HG03045 (cell line): ENCODE measurements at regions not wholly inside any gene's neighbourhood (a gene's known extent, or its start where the extent isn't known, plus 50 kb on each side); places are given as distances from the start of the nearest gene placed in this dataset.

Source experiments
- ATAC-seq: cut with Tn5 transposase; IDR thresholded peaks from one replicate; pipeline ENCODE4 v1.9.1; 2021; ENCODE audit warnings: mild to moderate bottlenecking, moderate library complexity; ENCODE audit not compliant: unreplicated experiment

DNA sequence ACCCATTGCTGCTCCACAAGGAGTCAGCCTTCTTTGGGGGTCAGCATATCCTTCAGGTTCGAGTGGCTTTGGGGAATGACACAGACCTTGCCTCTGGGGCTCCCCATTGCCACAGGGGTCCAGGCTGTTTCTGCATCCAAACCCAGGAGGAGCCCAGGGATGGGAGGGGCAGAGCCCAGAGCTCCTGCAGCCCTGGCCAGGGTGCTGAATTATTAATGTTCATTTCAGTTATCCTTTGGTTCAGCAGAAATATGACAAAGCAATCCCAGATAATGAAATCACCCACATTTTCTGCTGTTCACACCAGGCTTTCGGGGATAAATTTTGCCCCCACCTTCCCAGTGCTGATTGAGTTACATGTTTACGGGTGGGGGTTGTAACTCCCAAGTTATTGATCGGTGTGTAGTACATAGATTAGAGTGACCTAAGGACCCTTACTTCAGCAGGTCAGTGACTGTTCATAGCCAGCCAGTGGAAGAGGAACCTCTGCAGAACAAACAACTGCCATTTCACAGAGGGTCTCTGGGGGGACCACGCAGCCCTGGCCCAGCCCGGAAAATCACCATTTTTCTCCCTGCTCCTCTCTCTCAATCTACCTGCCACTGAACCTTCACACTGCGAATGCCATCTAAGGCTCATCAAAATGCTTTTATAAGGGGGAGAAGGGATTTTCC lies 240.3 kb upstream of the N4BP1 start:
- no peak for ATAC-seq

DNA sequence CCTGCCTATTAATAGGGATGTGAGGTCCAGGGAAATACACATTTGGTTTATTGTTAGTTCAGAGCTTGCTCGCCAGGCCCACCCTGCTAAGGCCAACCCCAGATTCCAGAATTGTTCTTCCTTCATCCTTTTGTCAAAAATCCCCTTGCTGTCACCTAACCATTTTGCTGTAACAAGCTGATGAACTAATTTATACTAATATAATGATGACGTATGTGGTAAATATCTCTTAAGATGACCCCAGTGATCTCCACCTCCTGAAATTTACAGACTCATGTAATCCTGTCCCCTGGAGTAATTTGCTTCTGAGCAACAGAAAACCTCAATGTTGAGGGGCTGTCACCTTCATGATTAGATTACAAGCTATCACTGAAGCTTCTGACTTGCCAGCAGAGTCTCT lies 236.3 kb upstream of the N4BP1 start:
- ATAC-seq: no peak

DNA sequence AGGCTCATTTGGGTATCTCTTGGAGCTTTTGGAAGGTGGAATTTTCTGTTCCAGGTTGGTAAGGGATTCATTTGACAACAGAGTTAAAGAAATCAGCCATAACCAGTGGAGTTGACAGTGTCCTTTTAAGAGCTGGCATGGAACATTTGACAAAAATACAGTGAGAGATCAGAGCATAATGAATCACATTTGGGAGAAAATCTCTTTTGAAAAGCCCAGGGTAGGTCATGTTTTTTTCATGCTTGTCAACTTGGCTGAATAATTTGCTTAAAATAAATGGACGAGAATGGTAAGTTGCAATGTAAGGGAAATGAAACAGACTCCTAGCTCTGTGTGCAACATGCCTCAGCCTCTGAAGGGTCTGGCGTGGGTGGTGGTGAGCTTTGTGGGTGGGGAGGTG lies 235.3 kb upstream of the N4BP1 start:
- ATAC-seq: no peak

DNA sequence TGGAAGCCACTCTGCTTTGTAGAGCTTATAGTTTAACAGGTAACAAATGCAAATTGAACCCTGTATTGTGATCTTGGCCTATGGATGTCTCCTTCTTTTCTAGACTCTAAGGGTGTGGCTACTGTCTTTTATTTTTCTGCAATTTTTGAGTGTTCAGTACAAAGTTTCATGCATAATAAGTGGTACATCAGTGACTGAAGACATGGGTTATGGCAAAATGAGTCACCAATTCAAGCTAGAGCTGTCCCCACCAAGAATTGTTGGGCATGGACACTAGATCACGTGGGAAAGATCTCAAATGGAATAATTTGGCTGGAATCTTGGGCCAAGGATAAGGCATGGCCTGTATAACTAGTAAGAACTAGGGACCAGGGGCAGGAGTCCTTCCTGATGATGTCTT lies 228.4 kb upstream of the N4BP1 start:
- no peak for ATAC-seq

DNA sequence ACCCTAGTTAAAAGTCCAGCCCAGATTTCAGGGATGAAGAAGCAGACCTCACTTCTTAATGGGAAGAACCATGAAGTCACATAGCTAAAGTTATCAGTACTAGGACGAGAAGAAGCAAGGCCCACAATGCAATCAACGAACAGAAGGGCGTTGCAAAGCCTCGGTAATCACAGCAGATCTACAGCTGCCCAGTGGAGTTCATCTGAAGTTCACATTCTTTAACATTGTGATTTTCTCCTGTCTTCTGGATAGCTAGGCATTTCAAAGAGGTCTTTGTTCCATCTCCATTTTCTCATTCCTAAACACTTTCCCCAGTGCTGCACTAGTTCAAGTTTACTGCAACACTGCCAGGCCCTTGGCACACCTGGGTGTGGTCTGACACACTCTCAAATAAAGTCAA lies 226.7 kb upstream of the N4BP1 start:
- no peak for ATAC-seq

DNA sequence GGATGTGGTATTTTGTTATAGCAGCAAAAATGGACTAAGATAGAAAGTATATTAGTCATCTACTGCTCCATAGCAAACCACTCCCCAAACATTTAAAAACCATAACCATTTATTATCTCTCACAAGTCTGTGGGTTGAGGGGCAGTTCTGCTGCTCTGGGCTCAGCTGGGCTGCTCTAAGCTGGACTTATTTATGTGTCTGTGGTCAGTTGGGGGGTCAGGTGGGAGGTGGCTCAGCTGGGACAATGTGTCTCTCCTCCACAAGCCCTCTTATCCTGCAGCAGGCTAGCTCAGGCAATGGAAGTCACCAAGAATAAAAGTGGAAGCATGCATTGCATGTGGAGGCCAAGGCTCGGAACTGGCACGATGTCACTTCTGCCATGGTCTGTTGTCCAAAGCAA lies 226.1 kb upstream of the N4BP1 start:
- ATAC-seq: no peak

DNA sequence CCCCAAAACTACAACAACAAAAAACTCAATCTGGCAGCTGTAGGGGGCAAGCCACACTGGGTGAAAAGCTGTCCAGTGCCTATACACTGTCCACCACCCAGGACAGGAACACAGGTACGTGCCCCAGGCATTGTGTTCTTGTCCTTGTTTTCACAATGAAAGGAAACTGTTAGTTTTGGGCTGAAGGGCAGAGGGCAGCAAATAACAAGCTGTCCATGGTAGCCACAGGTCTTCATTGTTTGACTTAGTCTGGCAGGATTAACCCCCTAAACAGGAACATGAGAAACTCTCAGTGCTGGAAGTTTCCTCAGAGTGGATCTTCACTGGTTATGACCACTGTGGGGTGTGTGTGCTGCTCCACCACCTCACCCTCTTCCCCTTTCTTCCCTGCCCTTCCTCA lies 224.6 kb upstream of the N4BP1 start:
- ATAC-seq: no peak

DNA sequence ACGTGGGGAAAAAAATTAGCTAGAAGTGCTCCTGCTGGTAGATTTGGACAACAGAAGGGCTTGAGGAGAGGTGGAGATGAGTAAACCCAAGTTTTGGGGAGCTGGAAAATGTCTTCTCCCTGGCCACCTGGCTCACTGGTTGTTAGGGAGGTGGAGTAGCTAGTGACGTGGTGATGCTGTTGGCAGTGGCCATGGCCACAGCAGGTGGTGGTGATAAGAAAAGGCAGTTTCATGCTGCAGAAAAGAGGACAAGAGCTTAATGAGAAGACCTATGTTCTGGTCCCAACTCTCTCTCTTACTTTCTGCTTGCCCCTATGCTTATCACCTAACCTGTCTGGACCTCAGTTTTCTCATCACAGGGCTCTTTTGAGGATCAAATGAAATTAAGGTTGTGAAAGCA lies 223.5 kb upstream of the N4BP1 start:
- no peak for ATAC-seq

DNA sequence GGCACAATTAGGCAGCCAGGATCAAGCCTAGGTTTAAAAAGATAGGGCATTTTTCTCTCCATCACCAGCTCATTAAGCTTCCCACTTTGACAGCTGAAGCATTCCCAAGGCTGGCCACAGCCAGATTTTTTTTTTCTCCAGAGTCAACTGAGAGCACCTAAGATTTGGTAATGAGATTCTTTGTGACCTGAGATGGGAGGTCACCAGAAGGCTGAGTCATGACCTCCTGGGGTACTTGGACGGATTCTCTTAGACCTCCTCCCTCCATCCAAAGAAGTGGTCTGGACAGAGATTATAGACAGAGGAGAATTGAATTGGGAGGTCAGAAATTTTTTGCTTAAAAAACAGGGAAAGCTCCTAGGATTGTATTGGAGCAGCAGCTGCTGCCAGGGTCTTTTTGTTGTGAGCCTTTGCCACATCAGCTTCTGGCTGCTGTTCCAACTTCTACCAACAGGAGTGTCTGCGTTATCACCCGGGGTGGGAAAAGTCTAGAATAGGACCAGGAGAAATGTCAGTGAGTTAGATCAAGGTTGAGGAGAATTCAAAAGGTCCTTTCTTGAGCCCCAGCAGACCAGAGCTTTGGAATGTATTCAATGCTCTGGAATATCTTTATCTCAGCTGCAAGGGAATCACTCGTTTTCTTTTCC lies 221.2 kb upstream of the N4BP1 start:
- ATAC-seq: no peak

DNA sequence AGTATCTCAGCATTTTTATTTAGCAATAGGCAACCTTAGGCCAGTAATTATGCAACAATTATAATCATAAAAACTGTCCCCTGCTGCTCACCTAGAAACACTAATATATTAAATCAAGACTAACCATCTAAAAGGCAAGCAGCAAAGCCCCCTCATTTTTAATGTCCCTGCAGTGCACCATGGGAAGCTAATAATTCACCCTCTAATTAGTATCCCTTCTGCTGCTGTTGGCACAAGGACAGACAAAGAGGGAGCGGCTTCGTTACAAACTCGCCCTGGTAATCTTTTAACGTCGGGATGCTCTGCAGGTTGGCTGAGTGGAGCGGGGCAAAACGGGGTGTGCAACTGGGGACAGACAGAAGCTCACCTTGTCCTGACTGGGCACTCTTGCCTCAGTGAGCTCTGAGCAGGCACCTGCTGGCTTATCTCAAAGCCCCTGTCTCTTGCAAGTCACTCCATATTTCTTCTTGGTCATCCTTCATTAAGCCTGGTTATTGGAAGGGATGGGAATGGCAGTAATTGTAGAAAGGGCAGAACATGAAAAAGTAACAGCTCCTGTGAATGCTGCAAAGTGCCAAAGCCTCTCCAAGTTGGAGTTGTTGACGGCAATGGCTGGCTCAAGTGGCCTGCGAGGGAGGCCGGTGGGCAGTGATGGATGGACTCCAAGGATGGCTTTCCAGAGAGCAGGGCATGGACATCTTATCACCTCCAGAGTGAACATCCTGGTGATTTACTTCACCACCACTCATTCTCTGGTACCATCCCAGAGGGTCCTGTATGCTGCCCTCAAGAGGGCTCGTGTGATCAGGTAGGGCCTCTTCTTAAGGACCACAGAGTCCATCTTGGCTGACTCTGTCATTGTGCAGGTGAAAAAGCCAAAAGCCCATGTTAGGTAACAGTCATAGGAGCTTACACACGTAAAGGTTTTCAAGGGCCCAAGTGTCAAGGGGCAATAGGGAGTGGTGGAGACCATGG lies 219.6 kb upstream of the N4BP1 start:
- ATAC-seq: no peak

DNA sequence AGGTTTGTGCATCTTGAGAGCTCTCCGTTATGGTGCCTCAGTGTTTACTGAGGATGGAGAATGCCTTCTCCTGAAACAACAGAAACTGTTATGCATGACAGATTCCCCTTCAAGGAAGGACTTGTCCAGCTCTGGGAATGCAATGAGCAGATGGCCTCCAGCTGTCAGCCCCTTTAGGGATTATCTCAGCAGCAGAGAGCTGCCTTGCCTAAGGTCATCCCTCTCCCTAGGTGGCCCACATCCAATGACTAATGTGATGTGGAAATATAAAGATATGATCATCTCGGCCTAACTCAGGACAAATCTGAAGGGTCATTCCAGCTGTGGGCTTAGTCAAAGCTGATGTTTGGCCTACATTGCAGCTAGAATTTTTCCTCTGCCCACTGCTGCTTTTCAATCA lies 214.3 kb upstream of the N4BP1 start:
- ATAC-seq: no peak

DNA sequence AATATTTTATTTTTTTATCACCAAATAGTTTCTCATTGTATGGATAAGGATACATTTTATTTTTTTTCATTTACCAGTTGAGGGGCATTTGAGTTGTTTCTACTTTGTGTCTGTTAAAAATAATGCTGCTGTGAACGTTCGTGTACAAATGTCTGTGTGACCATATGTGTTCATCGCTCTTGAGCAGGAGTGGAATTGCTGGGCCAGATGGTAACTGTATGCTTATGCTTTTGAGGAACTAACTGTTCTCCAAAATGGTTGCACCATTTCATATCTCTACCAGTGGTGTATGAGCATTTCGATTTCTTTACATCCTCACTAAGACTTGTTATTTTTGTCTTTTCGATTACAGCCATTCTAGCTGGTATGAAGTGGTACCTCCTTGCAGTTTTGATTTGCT lies 212.5 kb upstream of the N4BP1 start:
- ATAC-seq: no peak

DNA sequence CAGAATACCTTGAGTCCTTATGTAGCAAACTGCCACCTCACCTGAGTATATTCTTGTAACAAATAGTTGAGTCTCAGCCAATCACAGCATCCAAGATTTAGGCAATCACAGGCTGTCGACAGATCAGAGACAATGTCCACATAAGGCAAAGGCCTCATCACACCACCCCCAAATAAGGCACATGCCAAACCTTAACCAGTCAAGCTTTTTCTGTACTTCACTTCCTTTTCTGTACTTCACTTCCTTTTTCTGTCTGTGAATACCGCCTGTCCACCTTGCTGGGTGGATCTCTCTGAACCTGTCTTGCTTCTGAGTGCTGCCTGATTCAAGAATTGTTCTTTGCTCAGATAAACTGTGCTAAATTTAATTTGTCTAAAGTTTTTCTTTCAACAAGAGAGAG lies 210.4 kb upstream of the N4BP1 start:
- ATAC-seq: no peak

DNA sequence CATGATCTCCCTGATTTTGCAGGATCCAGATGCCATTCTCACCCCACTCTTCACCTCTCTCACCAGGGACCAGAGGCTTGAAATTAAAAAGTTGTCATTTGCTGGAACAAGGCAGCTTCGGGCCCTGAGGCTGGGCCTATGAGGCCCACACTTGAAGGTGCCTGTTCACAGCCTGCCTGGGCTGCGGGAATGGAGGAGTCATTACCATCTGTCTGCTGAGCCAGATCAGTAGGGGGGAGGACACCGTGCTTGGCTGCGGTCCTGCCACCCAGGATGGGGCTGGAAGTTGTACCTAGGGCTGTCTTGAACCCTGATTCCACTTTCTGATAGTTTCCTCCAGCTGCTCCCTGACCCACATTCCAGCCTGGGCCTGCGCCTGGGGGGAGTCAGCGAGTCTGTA lies 208.3 kb upstream of the N4BP1 start:
- ATAC-seq: no peak

DNA sequence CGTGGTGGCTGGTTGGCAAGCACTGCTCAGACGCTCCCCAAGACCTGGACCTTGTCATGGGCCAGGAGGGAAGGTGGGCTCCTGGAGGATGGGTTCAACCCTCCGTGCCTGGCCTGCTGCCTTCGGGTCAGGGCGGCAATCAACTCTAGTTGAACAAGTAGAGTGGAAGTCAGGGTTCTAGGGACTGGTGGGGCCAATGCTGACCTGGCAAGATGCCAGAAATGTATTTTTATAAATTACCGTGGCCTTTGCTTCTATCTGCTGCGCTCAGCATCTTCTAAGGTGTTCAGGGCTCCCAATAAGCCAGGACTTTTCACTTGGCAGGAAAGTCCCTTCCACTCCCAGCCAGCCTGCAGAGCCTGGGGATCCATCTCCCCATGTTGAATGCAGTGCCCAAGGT lies 207.1 kb upstream of the N4BP1 start:
- no peak for ATAC-seq

DNA sequence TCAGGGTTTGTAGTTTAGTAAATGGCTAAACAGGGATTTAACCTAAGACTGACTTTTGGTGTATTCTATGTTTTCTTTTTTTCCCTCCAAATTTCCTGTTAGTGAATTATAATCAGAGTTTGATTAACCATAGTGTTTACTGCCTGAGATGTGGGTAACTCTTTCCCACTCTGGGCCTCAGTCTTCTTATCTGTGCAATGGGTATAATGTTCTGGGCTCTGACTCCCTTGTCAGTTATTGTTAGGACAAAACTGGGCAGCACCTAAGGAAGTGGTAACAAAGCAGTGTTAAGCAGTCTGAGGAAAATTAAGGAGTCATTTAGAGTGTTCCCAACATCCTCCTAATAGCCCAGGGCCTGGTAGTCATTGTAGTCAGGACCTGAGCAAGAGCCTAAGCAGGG lies 206.4 kb upstream of the N4BP1 start:
- no peak for ATAC-seq

DNA sequence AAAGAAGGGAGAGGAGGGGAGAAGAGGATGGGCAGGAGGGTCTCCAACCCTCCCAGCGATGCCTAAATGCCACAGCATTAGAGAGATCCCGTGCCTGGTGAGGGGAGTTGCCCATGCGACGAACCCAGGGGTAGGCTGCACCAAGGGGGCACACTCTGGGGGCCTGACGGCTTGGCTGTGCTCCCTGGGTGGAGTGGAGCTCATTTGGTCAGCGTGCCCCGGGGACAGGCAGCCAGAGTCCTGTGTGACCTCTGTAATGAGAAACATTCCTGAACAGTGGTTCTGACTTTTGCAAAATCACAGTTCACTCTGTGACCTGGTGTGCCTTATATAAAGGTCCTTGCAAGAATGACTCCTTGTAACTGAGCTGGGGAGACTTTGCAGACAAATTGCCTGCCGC lies 205.0 kb upstream of the N4BP1 start:
- no peak for ATAC-seq

DNA sequence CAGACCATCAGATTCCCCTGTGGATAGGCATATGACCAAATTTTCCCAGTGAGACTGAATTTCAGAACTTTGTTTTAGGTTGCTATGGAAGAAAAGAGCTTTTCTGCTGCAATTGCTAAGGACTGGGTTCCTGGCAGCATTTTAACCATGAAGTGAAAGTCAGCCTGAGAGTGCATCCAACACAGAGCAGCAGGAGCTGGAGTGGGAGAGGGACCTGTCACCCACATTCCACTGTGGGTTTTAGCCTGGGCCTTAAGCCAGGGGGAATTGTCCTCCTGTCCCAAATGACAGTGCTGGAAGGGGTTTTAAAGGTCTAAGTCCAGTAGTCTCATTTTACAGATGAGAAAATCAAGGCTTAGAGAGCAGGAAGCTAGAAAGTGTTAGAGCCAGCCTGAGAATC lies 203.5 kb upstream of the N4BP1 start:
- ATAC-seq: no peak

DNA sequence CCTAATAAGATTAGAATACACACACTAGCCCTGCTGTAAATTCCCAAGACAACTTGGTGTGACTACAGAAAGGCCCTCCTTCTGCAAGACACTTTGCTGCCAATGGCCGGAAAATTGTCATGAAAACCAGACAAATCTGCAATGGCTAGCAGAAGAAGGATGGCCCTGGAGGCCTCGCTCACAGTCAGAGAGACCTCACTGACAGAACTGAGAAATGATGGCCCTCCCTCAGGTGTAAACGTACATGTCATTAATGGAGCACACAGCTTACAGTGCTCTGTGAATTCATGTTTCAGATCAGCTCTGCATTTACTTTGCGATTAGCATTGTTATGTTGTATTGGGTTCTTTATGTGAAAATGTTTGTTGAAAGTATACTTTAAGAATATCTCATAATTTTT lies 202.9 kb upstream of the N4BP1 start:
- no peak for ATAC-seq

DNA sequence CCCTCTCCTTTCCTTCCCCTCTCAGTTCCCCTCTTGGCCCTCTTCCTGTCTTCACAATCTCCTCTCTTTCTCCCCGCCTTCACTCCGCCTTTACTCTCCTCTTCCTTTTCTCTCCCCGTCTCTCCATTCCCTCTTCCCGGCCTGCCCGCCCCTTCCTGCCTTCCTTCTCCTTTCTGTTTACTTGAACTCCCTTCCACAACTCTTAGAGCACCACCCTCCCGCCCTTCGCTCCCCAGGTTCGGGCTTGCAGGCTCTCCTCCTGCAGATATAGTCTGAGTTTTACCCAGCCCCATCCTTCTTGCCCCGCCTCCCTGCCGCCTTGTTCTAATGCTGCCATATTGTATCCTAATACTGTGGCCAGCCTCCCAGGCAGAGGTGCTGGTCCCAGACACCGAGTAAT lies 201.5 kb upstream of the N4BP1 start:
- no peak for ATAC-seq

DNA sequence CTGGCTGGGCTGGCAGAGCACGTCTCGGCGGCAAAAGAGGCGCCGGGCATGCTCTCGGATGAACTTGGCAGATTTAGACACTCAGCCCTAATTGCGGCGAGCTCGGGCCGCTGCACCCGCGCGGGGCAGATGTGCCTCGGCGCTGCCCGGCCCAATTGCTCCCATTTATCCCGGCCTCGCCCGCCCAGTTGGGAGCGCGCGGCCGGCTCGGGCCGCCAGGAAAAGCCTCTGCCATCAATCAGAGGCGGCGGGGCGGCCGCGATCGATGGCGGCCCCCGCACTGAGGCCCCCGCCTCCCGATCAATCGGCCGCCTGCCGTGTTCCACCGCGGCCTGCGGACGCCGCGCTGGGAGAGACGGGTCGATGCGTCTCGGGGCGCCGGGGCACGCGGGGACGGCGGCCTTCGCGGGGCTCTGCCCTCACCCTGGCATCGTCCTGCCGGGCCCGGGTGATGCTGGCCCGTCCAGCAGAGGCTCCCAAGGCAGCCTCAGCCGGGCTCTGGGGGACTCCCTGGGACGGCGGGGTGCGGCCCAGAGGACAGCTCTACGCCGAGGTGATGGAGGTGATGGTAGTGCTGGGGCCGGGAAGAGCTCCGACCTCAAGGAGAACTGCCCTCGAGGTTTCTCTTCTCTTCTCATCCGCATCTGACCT lies 200.9 kb upstream of the N4BP1 start:
- no peak for ATAC-seq

DNA sequence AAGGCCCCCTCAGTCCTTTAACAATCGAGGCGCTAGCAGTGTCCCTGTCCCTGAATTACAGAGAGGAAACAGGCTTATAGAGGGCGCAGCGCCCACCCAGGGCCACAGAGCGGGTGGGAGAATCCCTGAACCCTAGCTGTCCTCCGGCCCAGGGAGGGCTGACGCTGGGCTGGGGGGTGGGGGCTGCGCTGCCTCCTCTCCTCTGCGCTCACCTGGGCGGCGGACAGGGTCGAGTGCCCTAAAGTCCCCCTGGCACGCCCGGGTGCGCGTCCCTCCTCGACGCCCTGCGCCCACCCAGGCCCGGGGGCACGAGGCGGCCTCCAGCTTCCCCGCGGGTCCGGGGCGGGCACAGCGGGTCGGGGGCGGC lies 200.4 kb upstream of the N4BP1 start:
- ATAC-seq: no peak
